GM19035 (cell line): ENCODE measurements at regions not wholly inside any gene's neighbourhood (a gene's known extent, or its start where the extent isn't known, plus 50 kb on each side); places are given as distances from the start of the nearest gene placed in this dataset.
"Not testable (repeated sequence)": the region's sequence is repeated elsewhere in the genome, so short reads cannot be mapped to it uniquely, and the experiment has no call there.

Experiments used
- ATAC-seq: cut with Tn5 transposase; IDR thresholded peaks from one replicate; pipeline ENCODE4 v1.9.1; 2021; ENCODE audit not compliant: unreplicated experiment

GRCh38 chr6:6724539-6725467 lies 136.3 kb downstream of the LY86 start:
- no peak for ATAC-seq

DNA sequence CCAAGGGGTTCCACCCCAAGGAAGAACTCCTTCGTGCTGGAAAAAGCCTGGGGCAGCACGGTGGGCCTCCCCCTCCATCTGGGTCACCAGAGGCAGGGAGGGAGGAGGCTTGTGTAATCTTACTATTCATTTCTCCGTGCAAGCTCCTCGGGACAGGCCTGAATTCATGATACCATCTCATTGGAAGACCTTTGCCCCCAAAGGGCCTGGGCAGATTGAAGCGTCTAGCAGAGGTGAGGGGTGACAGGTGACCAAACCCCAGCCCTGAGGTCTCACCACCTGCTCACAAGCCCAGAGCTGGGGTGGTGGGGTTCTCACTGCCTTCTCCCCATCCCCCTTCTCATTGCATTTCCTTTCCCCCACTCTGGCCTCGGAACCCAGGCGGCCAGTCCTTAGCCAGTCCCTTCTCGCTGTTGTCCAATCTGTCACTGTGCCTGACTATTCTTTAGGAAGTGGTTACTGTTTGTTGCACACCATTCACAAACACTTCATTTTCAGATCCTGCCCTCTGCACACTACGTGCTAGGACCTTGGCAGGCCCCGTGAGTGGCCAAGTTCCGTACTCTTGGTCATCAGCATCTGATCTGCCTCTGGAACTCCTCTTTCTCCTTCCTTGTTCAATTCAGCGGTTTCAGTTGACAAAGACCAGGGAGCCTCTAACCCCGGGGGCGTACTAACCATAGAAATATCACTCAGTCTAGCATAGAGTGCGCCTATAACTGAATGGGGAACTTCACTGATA lies 137.1 kb downstream of the LY86 start:
- no peak for ATAC-seq

GRCh38 chr6:6728169-6728941 lies 139.8 kb downstream of the LY86 start:
- ATAC-seq = no peak

DNA sequence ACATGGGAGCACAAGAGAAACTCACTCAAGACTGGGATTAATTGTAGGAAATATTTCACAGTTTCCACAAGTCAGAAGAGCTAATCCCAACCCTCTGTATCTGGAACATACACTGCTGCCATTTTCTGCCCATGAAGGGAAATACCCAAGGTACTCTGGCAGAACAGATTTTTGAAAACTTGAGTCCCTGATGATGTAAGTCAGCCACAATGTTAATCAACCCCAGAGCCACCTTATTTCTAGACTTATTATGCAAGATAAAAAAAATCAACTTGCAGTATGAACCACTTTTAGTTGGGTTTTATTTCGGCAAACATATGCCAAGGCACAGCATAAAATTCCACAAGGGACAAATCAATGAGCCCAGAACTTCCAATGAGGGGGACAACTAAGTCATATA lies 141.5 kb downstream of the LY86 start:
- ATAC-seq = no peak

GRCh38 chr6:6730831-6731230 lies 142.3 kb downstream of the LY86 start:
- no peak for ATAC-seq

DNA sequence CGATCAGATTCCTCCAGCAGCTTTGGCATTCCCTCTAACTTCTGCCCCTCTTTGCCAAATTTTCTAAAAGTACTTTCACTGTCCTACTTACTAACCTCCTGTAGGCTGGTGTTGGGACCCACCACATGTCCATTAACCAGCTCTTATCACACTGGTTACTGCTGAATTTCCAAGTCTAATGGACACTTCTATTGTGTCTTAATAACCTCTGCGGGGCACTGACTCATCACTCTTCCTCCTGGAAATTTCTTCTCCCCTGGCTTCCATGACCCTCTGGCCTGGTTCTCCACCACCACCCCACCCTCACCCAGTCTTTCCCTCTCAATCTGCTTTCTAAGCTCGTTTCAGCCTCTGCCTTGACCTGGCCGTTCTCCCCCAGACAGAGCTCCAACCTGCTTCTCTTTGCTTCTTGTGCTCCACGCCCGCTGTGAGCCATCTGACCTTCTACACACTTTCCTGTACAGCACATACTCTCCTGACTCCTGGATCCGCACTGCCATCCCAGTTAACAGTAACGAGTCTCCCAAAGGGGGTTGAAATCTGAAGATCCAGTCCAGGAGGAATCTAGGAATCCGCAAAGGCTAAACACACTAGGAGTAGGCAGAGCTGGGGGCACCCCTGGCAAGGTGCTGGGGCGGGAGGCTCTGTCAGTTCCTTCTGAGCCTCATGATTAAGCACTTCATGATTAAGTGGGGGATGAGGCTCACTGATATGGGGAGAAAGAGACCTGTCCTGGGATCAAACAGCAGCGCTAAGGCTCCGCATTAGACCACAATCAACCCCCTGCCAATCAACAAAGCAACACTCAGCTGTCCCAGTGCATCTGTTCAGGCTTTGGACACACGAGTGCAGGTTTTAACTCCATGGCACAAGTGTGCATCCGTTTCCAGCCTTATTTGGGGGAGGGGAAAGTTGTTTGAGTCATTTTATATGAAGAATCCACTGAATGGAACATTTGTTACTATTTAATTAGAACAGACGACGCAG lies 146.3 kb downstream of the LY86 start:
- ATAC-seq = no peak

- no peak for ATAC-seq
Measured at GRCh38 chr6:6736791-6737654, 148.5 kb downstream of the LY86 start.

DNA sequence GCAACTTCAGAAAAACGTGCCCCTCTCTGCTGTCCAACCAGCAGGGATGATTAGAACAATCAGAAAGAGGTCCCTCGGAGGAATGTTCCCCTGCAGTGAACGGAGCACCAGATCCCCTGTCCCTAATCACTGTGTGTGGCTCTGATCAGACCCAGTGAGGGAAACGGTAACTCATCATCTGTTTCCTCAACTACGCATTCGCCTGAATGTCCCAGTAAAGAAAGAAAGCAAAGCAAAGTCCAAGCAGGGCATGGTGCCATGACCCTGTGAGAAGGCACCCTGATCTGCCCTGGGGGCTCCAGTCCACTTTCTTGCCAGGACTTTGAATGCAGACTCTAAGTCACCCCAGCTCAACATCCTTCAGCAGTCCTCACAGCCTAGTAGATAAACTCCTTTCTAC lies 149.2 kb downstream of the LY86 start:
- ATAC-seq = no peak

GRCh38 chr6:6738108-6738507 lies 149.6 kb downstream of the LY86 start:
- ATAC-seq = no peak

GRCh38 chr6:6738922-6739716 lies 150.6 kb downstream of the LY86 start:
- no peak for ATAC-seq

- no peak for ATAC-seq
Measured at GRCh38 chr6:6740595-6740994, 152.1 kb downstream of the LY86 start.

DNA sequence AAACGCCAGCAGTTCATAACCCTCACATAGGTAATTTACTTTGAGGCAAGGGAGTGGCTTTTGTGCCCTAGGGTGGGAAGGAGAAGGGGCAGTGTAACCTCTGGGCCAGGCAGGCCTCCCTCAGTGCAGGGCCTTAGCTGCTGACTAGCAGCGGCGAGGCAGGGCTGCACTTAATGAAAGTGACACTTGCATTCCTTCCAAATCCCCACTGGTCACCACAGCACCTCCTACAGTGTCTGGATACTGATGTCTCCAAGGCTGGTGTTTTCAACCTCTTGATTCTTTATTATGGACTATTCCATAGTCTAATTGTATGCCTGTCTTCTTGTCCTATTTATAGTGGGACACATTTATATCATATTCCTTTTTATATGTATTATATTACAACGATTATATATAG lies 152.7 kb downstream of the LY86 start:
- no peak for ATAC-seq

- no peak for ATAC-seq
Measured at GRCh38 chr6:6742535-6742934, 154.0 kb downstream of the LY86 start.

GRCh38 chr6:6744551-6744950 lies 156.0 kb downstream of the LY86 start:
- ATAC-seq = no peak

GRCh38 chr6:6745637-6746332 lies 157.3 kb downstream of the LY86 start:
- ATAC-seq = not testable (repeated sequence)

DNA sequence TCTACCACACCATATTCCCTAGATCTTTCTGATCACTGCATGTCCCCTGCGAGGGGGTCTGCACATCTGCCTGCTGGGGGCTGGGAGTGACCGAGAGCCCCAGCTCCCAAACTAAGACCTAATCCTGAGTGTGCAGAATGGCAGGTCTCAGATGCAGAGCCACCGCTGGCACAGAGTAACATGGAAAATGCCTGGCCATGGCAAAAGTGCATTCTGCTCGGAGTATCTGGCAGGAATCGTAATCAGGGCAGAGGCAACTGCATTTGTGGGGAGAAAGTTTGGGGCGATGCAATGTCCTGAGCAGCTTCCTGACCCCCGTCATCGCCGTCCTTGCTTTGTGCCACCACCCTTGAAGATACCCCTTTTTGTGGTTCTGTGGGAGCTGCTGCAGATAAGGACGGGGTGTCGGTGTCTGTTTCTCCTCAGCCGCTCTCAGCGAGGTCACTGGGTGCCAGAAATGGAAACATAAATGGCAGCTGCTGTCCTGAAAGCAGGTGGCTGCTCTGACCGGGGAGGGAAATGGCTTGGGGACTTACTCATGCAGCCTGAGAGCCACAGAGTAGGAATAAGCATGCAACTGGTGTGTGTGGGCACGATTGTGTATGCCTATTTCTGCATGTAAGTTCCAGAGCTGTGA lies 157.9 kb downstream of the LY86 start:
- ATAC-seq = no peak

- ATAC-seq = no peak
Measured at GRCh38 chr6:6746970-6747338, 158.4 kb downstream of the LY86 start.
